Hippocampal formation (tissue), 2 donors: ENCODE measurements at regions not wholly inside any gene's neighbourhood (a gene's known extent, or its start where the extent isn't known, plus 50 kb on each side); places are given as distances from the start of the nearest gene placed in this dataset.
A peak's percentile ranks its signal among the peaks of the same experiment; 100 is the strongest.

Experiments used
- DNase-seq, 2 donors: peaks; one replicate each; lab custom pipeline; 2025; lab: John Stamatoyannopoulos, UW

GRCh38 chr9:73655363-73655762 is 503.7 kb downstream of the ANXA1 start:
- DNase-seq, result no peak

GRCh38 chr9:73655831-73656230 is 504.2 kb downstream of the ANXA1 start:
- DNase-seq, result no peak

GRCh38 chr9:73665253-73665652 is 513.6 kb downstream of the ANXA1 start:
- no peak for DNase-seq

GRCh38 chr9:73667749-73668148 is 516.1 kb downstream of the ANXA1 start:
- DNase-seq, result no peak

- no peak for DNase-seq
Measured at GRCh38 chr9:73680831-73681230, 529.2 kb downstream of the ANXA1 start.

GRCh38 chr9:73682789-73683188 is 531.1 kb downstream of the ANXA1 start:
- DNase-seq, result no peak

GRCh38 chr9:73683862-73684591 is 532.4 kb downstream of the ANXA1 start:
- no peak for DNase-seq

GRCh38 chr9:73684601-73685000 is 532.9 kb downstream of the ANXA1 start:
- no peak for DNase-seq

- no peak for DNase-seq
Measured at GRCh38 chr9:73685786-73686185, 534.1 kb downstream of the ANXA1 start.

GRCh38 chr9:73689051-73689870 is 537.6 kb downstream of the ANXA1 start:
- DNase-seq, result peak; percentile 3 to 64

- no peak for DNase-seq
Measured at GRCh38 chr9:73701415-73702057, 549.9 kb downstream of the ANXA1 start.

GRCh38 chr9:73714294-73714693 is 562.6 kb downstream of the ANXA1 start:
- DNase-seq, result no peak

- no peak for DNase-seq
Measured at GRCh38 chr9:73715591-73715990, 563.9 kb downstream of the ANXA1 start.

- DNase-seq, result no peak
Measured at GRCh38 chr9:73719660-73720059, 568.0 kb downstream of the ANXA1 start.

GRCh38 chr9:73720601-73721000 is 568.9 kb downstream of the ANXA1 start:
- DNase-seq, result no peak

GRCh38 chr9:73736270-73736669 is 584.6 kb downstream of the ANXA1 start:
- DNase-seq, result no peak

GRCh38 chr9:73738741-73739530 is 587.3 kb downstream of the ANXA1 start:
- no peak for DNase-seq

- no peak for DNase-seq
Measured at GRCh38 chr9:73741316-73741715, 589.7 kb downstream of the ANXA1 start.

- DNase-seq, result no peak
Measured at GRCh38 chr9:73742412-73742811, 590.7 kb downstream of the ANXA1 start.

- DNase-seq, result no peak
Measured at GRCh38 chr9:73743826-73744225, 592.2 kb downstream of the ANXA1 start.

- DNase-seq, result no peak
Measured at GRCh38 chr9:73745598-73745997, 593.9 kb downstream of the ANXA1 start.

GRCh38 chr9:73753171-73753570 is 601.5 kb downstream of the ANXA1 start:
- no peak for DNase-seq
